Osteoblast (primary cell): ENCODE measurements at regions not wholly inside any gene's neighbourhood (a gene's known extent, or its start where the extent isn't known, plus 50 kb on each side); places are given as distances from the start of the nearest gene placed in this dataset.

ENCODE experiments used
- DNase-seq: peaks from one replicate; pipeline ENCODE4 v3.0.0; 2011; ENCODE audit warnings: low spot score, mixed read lengths; ENCODE audit not compliant: insufficient read length; ENCODE audit errors: missing footprints
- H2AFZ ChIP-seq: 2 replicates; pipeline ENCODE4 v1.6.0; 2011; ENCODE audit warnings: mild to moderate bottlenecking, low read length
- H3K27ac ChIP-seq: 2 replicates; pipeline ENCODE4 v1.5.1; 2011; ENCODE audit warnings: mild to moderate bottlenecking, low read depth, low read length, moderate library complexity
- H3K27me3 ChIP-seq: 2 replicates; pipeline ENCODE4 v1.6.0; 2012; ENCODE audit warnings: mild to moderate bottlenecking, control low read depth, inconsistent platforms, low read length, moderate library complexity; ENCODE audit not compliant: insufficient read depth
- H3K36me3 ChIP-seq: 2 replicates; pipeline ENCODE4 v1.5.1; 2011; ENCODE audit warnings: mild to moderate bottlenecking, low read length, control low read depth, moderate library complexity; ENCODE audit not compliant: insufficient read depth
- H3K4me1 ChIP-seq: 2 replicates; pipeline ENCODE4 v1.5.1; 2011; ENCODE audit warnings: mild to moderate bottlenecking, low read length, control low read depth, moderate library complexity; ENCODE audit not compliant: insufficient read depth
- H3K4me2 ChIP-seq: 2 replicates; pipeline ENCODE4 v1.6.0; 2011; ENCODE audit warnings: mild to moderate bottlenecking, low read length; ENCODE audit not compliant: insufficient read depth
- H3K4me3 ChIP-seq: fragments of 200-600 bp; sonication (generic); 3 replicates; pipeline ENCODE4 v1.5.1; 2012; ENCODE audit warnings: mild to moderate bottlenecking, low read length, inconsistent platforms; ENCODE audit not compliant: insufficient read depth
- H3K79me2 ChIP-seq: 2 replicates; pipeline ENCODE4 v1.6.0; 2012; ENCODE audit warnings: mild to moderate bottlenecking, low read length, control low read depth, inconsistent platforms; ENCODE audit not compliant: insufficient read depth
- H3K9me3 ChIP-seq: 2 replicates; pipeline ENCODE4 v1.5.1; 2011; ENCODE audit warnings: low read depth, low read length, control low read depth
- H4K20me1 ChIP-seq: 2 replicates; pipeline ENCODE4 v1.6.0; 2012; ENCODE audit warnings: mild to moderate bottlenecking, low read length, control low read depth; ENCODE audit not compliant: insufficient read depth
- TF ChIP-seq, protein P1 (sequence below): IDR thresholded peaks from 2 replicates; pipeline ENCODE4 v1.5.1; 2011; ENCODE audit warnings: mild to moderate bottlenecking, low read depth, low read length, moderate library complexity; ENCODE audit errors: extremely low read depth

DNA sequence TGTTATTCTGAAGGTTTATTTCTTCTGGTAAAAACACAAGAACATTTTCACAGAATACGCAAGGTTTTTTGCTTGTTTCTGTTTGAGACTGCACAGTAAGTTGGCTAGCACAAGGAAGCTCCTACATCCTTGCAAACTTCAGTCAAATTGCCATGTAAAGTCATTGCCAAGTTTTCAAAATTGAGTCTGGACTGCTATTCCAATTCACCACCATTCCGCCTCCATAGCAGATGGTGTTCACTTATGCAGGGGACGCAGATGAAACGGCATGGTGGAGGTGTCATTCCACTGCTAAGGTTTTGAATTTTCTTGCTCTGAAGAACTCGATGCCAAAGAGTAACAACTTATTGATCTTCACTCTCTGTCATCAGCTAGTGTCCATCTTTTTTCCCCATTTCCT is 303.9 kb upstream of the SYT1 start:
- H3K27ac ChIP-seq, result no peak overlapping the region
- no peaks in the 10 kb centered on the region for H3K79me2 ChIP-seq
- no peaks in the 10 kb centered on the region for H3K36me3 ChIP-seq
- H3K4me1 ChIP-seq, result no peaks in the 10 kb centered on the region
- no peak overlapping the region for H2AFZ ChIP-seq
- no peaks in the 10 kb centered on the region for H3K9me3 ChIP-seq
- no peak for DNase-seq
- no peak overlapping the region for H3K4me3 ChIP-seq
- H4K20me1 ChIP-seq, result no peaks in the 10 kb centered on the region
- no peaks in the 10 kb centered on the region for H3K27me3 ChIP-seq
- TF ChIP-seq, protein P1, sequence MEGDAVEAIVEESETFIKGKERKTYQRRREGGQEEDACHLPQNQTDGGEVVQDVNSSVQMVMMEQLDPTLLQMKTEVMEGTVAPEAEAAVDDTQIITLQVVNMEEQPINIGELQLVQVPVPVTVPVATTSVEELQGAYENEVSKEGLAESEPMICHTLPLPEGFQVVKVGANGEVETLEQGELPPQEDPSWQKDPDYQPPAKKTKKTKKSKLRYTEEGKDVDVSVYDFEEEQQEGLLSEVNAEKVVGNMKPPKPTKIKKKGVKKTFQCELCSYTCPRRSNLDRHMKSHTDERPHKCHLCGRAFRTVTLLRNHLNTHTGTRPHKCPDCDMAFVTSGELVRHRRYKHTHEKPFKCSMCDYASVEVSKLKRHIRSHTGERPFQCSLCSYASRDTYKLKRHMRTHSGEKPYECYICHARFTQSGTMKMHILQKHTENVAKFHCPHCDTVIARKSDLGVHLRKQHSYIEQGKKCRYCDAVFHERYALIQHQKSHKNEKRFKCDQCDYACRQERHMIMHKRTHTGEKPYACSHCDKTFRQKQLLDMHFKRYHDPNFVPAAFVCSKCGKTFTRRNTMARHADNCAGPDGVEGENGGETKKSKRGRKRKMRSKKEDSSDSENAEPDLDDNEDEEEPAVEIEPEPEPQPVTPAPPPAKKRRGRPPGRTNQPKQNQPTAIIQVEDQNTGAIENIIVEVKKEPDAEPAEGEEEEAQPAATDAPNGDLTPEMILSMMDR, result no peak
- no peak overlapping the region for H3K4me2 ChIP-seq

DNA sequence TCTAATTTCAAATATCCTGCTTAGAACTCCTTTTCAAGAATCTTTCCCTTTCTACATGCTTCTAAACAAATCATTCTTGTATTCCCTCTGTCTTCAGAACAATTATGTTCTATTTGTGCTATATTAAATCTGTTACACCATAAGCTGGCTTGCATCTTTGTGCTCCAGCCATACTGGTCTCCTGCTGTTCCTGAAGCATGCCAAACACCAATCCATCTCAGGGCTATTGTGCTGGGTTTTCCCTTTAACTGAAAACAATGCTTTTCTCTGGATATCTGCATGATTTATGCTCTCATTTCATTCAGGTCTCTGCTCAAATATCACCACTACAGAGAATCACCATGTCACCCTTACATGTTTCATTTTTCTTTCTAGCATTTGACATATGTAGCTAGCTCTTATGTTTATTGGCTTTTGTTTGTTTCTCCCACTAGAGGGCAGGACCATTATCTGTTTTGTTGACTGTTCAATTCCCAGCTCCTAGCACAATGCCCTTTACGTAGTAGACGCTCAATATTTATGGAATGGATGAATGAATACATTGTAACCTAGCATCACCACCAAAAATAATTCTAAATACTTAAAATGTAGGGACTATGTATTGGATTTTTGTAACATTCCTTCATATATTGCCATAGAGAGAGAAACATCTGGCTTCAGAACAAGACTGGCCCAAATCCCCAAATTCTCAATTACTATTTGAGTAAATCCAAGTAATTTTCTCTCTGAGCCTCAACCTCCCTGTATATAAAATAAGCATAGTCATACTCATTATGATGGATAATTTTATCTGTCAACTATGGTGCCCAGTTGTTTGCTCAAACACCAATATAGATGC is 302.0 kb upstream of the SYT1 start:
- no peak for DNase-seq
- Histone ChIP-seq H3K4me1 (no peaks in the 10 kb centered on the region), H3K9me3 (no peaks in the 10 kb centered on the region), H3K27ac (no peak overlapping the region), H3K36me3 (no peaks in the 10 kb centered on the region), H3K27me3 (no peaks in the 10 kb centered on the region), H2AFZ (no peak overlapping the region), H3K4me2 (no peak overlapping the region), H3K4me3 (no peak overlapping the region), H4K20me1 (no peaks in the 10 kb centered on the region), H3K79me2 (no peaks in the 10 kb centered on the region)
- TF ChIP-seq, protein P1, result peak; percentile 46

DNA sequence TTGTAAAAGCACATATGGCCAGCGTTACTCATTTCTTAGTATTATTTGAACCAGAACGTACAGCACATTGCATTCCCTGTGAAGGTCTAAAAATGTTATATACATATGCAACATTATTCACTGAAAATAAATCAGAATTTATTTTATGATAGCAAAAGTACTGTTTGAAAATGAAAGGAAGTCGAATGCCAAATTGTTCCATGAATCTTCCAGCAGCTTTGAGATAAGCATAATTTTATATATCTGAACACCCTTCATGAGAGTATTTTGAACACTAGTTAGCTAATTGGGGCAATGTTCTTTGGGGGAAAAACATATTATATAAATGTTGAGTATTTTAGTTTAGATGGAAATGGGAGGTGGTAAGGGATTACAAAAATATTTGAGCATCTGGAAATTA is 300.7 kb upstream of the SYT1 start:
- no peaks in the 10 kb centered on the region for H4K20me1 ChIP-seq
- H3K9me3 ChIP-seq, result no peaks in the 10 kb centered on the region
- no peaks in the 10 kb centered on the region for H3K27me3 ChIP-seq
- no peak overlapping the region for H2AFZ ChIP-seq
- H3K4me2 ChIP-seq, result no peak overlapping the region
- TF ChIP-seq, protein P1, result no peak
- H3K36me3 ChIP-seq, result no peaks in the 10 kb centered on the region
- H3K4me3 ChIP-seq, result no peak overlapping the region
- no peaks in the 10 kb centered on the region for H3K79me2 ChIP-seq
- no peak overlapping the region for H3K27ac ChIP-seq
- no peak for DNase-seq
- no peaks in the 10 kb centered on the region for H3K4me1 ChIP-seq

DNA sequence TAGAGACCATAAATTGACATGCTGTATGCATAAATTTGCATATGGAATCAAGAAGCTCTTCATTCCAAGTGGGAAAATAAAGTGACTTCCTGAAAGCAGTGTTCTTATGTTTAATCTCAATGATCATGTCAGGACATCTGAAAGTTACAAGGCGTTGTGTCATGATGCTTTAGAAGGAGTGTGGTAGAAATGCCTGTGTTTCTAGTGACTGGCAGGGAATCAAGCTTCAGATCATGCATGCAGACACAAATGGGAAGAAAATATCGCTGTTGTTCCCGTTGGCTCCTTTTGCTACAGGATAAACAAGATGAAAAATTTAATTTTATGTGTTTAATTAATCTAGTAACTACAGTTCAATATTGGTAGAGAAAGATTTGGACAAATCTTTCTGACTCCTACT is 298.1 kb upstream of the SYT1 start:
- H4K20me1 ChIP-seq, result no peaks in the 10 kb centered on the region
- no peak overlapping the region for H3K4me3 ChIP-seq
- TF ChIP-seq, protein P1, result no peak
- no peak overlapping the region for H2AFZ ChIP-seq
- no peak overlapping the region for H3K27ac ChIP-seq
- H3K79me2 ChIP-seq, result no peaks in the 10 kb centered on the region
- H3K36me3 ChIP-seq, result no peaks in the 10 kb centered on the region
- H3K9me3 ChIP-seq, result no peaks in the 10 kb centered on the region
- H3K4me2 ChIP-seq, result no peak overlapping the region
- no peaks in the 10 kb centered on the region for H3K27me3 ChIP-seq
- no peaks in the 10 kb centered on the region for H3K4me1 ChIP-seq
- no peak for DNase-seq
